HCT116 (cell line): ENCODE measurements at regions not wholly inside any gene's neighbourhood (a gene's known extent, or its start where the extent isn't known, plus 50 kb on each side); places are given as distances from the start of the nearest gene placed in this dataset.

Experiments used
- ATAC-seq: fragments of 200-7000 bp; cut with Tn5 transposase; 2 replicates; pipeline ENCODE4 v1.9.1; 2020; ENCODE audit warnings: mild to moderate bottlenecking, moderate library complexity
- BruUV-seq: library from RNA; stranded (reverse); fragments of 400-500 nt; replicated peaks from 2 replicates; lab custom pipeline; 2021; lab: Mats Ljungman, UMichigan
- CTCF ChIA-PET: fragments of 300-600 bp; sonication (Branson Sonifier 250); formaldehyde crosslinking; loops from one replicate; lab custom pipeline; 2021; ENCODE audit warnings: antibody characterized with exemption; lab: Charles Lee
- POLR2A ChIA-PET: fragments of 300-600, 350-600 bp; sonication (Branson Sonifier 250); formaldehyde crosslinking; loops from one replicate; lab custom pipeline; 2021; ENCODE audit warnings: antibody characterized with exemption; lab: Charles Lee
- RAD21 ChIA-PET, 2 experiments: fragments of 300-600 bp; sonication (Branson Sonifier 250); formaldehyde crosslinking; loops; one replicate each; lab custom pipeline; 2023; ENCODE audit warnings: low total read pairs in 2 of 2; ENCODE audit not compliant: uncharacterized antibody in 2 of 2, unreplicated experiment in 2 of 2, low non-redundant PET in 1 of 2; lab: Charles Lee
- DNase-seq: peaks from one replicate; pipeline ENCODE4 v3.0.0-alpha.2; 2010; ENCODE audit warnings: low read depth, low spot score
- H2AFZ ChIP-seq: fragments of 200-600 bp; shearing (Covaris generic), sonication (generic); 2 replicates; pipeline ENCODE4 v1.6.1; 2017; ENCODE audit warnings: low read depth, mixed run types, mixed read lengths, antibody characterized with exemption, low read length; ENCODE audit not compliant: poor library complexity, severe bottlenecking
- H3K27ac ChIP-seq: 2 replicates; pipeline ENCODE4 v1.5.1; 2012; ENCODE audit warnings: low read depth, low read length
- H3K27me3 ChIP-seq: fragments of 200-600 bp; sonication (generic); 2 replicates; pipeline ENCODE4 v1.6.1; 2016; ENCODE audit warnings: mixed run types, low read length, mixed read lengths; ENCODE audit not compliant: insufficient read depth
- H3K36me3 ChIP-seq, 2 experiments: fragments of 200-500 bp in 1 of 2; fragments of 200-600 bp in 1 of 2; sonication (Bioruptor generic) in 1 of 2; sonication (generic) in 1 of 2; 2 replicates each; pipeline versions ENCODE4 v1.5.1 to v1.6.1; 2014 to 2016; ENCODE audit warnings: low read length in 2 of 2, inconsistent platforms in 1 of 2, mixed read lengths in 1 of 2, mixed run types in 1 of 2; ENCODE audit not compliant: insufficient read depth in 2 of 2, control insufficient read depth in 1 of 2
- H3K4me1 ChIP-seq, 2 experiments: fragments of 200-600 bp in 1 of 2; sonication (generic) in 1 of 2; 2 replicates each; pipeline versions ENCODE4 v1.5.1 to v1.6.1; 2012 to 2017; ENCODE audit warnings: low read length in 2 of 2, inconsistent platforms in 1 of 2, mild to moderate bottlenecking in 1 of 2, mixed read lengths in 1 of 2, mixed run types in 1 of 2, moderate library complexity in 1 of 2; ENCODE audit not compliant: insufficient read depth in 2 of 2, control insufficient read depth in 1 of 2
- H3K4me2 ChIP-seq: fragments of 200-600 bp; sonication (generic); 2 replicates; pipeline ENCODE4 v1.6.1; 2017; ENCODE audit warnings: mixed run types, low read length, mixed read lengths
- H3K4me3 ChIP-seq, 2 experiments: fragments of 200-600 bp in 1 of 2; sonication (generic) in 1 of 2; replicated peaks in 1 of 2; 2 replicates each; pipeline ENCODE4 v1.5.1; 2011 to 2016; ENCODE audit warnings: low read length in 2 of 2, control low read depth in 1 of 2, low read depth in 1 of 2, mild to moderate bottlenecking in 1 of 2, mixed read lengths in 1 of 2, mixed run types in 1 of 2
- H3K79me2 ChIP-seq: fragments of 200-600 bp; sonication (generic); 2 replicates; pipeline ENCODE4 v1.6.1; 2017; ENCODE audit warnings: mild to moderate bottlenecking, mixed run types, low read length, moderate library complexity, mixed read lengths; ENCODE audit not compliant: insufficient read depth
- H3K9ac ChIP-seq: fragments of 200-600 bp; sonication (generic); 2 replicates; pipeline ENCODE4 v1.6.1; 2016; ENCODE audit warnings: low read length, mixed read lengths
- H3K9me2 ChIP-seq: fragments of 200-600 bp; sonication (generic), shearing (Covaris generic); 2 replicates; pipeline ENCODE4 v1.6.1; 2017; ENCODE audit warnings: mixed run types, mild to moderate bottlenecking, moderate library complexity; ENCODE audit not compliant: insufficient read depth
- H3K9me3 ChIP-seq, 2 experiments: fragments of 200-500 bp in 1 of 2; fragments of 200-600 bp in 1 of 2; sonication (Bioruptor generic) in 1 of 2; sonication (generic) in 1 of 2; 2 replicates each; pipeline ENCODE4 v1.6.1; 2014 to 2017; ENCODE audit warnings: low read length in 2 of 2, mixed read lengths in 2 of 2, inconsistent platforms in 1 of 2, low read depth in 1 of 2, mild to moderate bottlenecking in 1 of 2, mixed run types in 1 of 2, moderate library complexity in 1 of 2; ENCODE audit not compliant: control insufficient read depth in 1 of 2, insufficient read depth in 1 of 2
- H4K20me1 ChIP-seq: fragments of 200-600 bp; sonication (generic), shearing (Covaris generic); 2 replicates; pipeline ENCODE4 v1.6.1; 2017; ENCODE audit warnings: mixed run types, mild to moderate bottlenecking, moderate library complexity; ENCODE audit not compliant: insufficient read depth
- CBX3 ChIP-seq: IDR thresholded peaks from 2 replicates; pipeline ENCODE4 v1.6.1; 2012; ENCODE audit warnings: low read depth
- ELF1 ChIP-seq: IDR thresholded peaks from 2 replicates; pipeline ENCODE4 v1.6.1; 2012; ENCODE audit warnings: low read depth, borderline replicate concordance
- EZH2 ChIP-seq: fragments of 200-600 bp; sonication (generic); IDR thresholded peaks from 2 replicates; pipeline ENCODE4 v1.6.1; 2017; ENCODE audit warnings: antibody characterized with exemption, mixed run types
- EZH2phosphoT487 ChIP-seq: fragments of 200-600 bp; IDR thresholded peaks from 2 replicates; pipeline ENCODE4 v1.6.1; 2018; ENCODE audit warnings: antibody characterized with exemption, borderline replicate concordance
- POLR2A ChIP-seq: IDR thresholded peaks from 2 replicates; pipeline ENCODE4 v1.7.0; 2011; ENCODE audit warnings: borderline replicate concordance; ENCODE audit not compliant: insufficient read depth, insufficient read length; ENCODE audit errors: extremely low read depth
- RAD21 ChIP-seq: IDR thresholded peaks from 2 replicates; pipeline ENCODE4 v1.6.1; 2012; ENCODE audit warnings: low read depth, mild to moderate bottlenecking
- SRF ChIP-seq: IDR thresholded peaks from 2 replicates; pipeline ENCODE4 v1.6.1; 2012; ENCODE audit warnings: low read depth
- TCF7L2 ChIP-seq: IDR thresholded peaks from 2 replicates; pipeline ENCODE4 v1.7.0; 2011; ENCODE audit warnings: borderline replicate concordance, inconsistent platforms; ENCODE audit not compliant: insufficient read depth, insufficient read length; ENCODE audit errors: extremely low read depth
- YY1 ChIP-seq: IDR thresholded peaks from 2 replicates; pipeline ENCODE4 v1.6.1; 2011; ENCODE audit warnings: low read length, low read depth, moderate library complexity, mild to moderate bottlenecking; ENCODE audit not compliant: insufficient replicate concordance; ENCODE audit errors: extremely low read depth
- ZBTB33 ChIP-seq: IDR thresholded peaks from 2 replicates; pipeline ENCODE4 v1.6.1; 2011; ENCODE audit warnings: mild to moderate bottlenecking, low read length, moderate library complexity; ENCODE audit not compliant: insufficient replicate concordance; ENCODE audit errors: extremely low read depth
- ZNF274 ChIP-seq: fragments of 200-500 bp; sonication (Bioruptor generic); IDR thresholded peaks from 2 replicates; pipeline ENCODE4 v1.6.1; 2014; ENCODE audit warnings: mild to moderate bottlenecking, low read depth, low read length, inconsistent platforms
- intact Hi-C: fragments of 100-400 bp; cut with micrococcal nuclease; formaldehyde crosslinking; loops from 2 replicates; pipeline ENCODE4 v1.10.0; 2022
- TF ChIP-seq, protein P1 (sequence below): IDR thresholded peaks from 2 replicates; pipeline ENCODE4 v1.6.1; 2012; ENCODE audit warnings: low read depth

- Histone ChIP-seq H3K27me3 (peaks cover 69% of the 10 kb centered on the region), H3K27ac (no peak overlapping the region), H3K79me2 (no peaks in the 10 kb centered on the region), H3K4me3 (no peak overlapping the region), H3K36me3 (no peaks in the 10 kb centered on the region), H3K9me2 (no peaks in the 10 kb centered on the region), H4K20me1 (no peaks in the 10 kb centered on the region), H3K9me3 (no peaks in the 10 kb centered on the region), H3K4me1 (no peaks in the 10 kb centered on the region), H3K9ac (no peak overlapping the region), H3K4me2 (no peak overlapping the region), H2AFZ (no peak overlapping the region)
- ChIA-PET CTCF (no interaction called here), POLR2A (no interaction called here), RAD21 (no interaction called here)
- no peak for DNase-seq
- no peak for TF ChIP-seq ELF1
- ATAC-seq = no peak
- no TSS peak for BruUV-seq
- intact Hi-C loops = no loop called here
Observed at GRCh38 chr11:19372381-19372780, 131.6 kb upstream of the E2F8 start.

DNA sequence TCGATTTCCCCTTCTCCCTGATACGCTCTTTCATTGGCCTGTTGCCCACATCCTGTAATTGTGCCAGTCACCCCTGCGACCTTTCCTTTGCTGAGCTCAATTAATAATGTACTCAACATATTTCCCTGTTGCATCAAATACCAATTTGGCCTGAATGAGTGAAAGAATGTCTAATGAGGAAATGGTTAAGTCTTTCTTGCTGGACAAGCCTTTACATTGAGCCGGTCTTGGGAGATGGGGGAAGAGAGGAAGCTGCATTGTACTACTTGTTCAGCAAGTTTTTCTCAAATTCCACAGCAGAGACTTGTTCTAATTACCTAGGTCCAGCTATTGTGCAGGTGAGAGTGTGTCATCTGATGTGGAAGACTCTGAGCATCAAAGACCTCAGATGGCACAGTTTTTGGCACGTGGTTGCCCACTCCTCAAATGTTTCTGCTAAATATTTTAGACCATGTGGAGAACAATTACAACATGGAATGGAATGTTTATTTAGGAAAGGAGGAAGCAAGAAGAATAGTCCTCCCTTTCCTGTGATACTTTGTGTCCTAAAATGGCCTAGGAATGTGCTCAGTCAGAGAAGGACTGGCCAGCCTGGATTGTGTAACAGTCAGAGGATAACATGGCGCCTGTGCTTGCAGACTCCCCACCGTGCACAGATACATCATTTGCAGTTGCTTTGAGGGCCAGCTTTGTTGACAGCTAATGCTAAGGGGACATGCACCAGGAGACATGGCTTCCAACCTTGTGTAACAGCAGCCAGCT lies 129.5 kb upstream of the E2F8 start:
- ATAC-seq = no peak
- H3K36me3 ChIP-seq = no peaks in the 10 kb centered on the region
- H3K27me3 ChIP-seq = peaks cover 68% of the 10 kb centered on the region
- no peak overlapping the region for H3K4me3 ChIP-seq
- intact Hi-C loops = no loop called here
- TF ChIP-seq EZH2 (no peak), ZNF274 (no peak), SRF (no peak), TCF7L2 (no peak), POLR2A (no peak), YY1 (no peak), EZH2phosphoT487 (no peak), ZBTB33 (no peak), RAD21 (no peak), CBX3 (no peak)
- TF ChIP-seq, protein P1, sequence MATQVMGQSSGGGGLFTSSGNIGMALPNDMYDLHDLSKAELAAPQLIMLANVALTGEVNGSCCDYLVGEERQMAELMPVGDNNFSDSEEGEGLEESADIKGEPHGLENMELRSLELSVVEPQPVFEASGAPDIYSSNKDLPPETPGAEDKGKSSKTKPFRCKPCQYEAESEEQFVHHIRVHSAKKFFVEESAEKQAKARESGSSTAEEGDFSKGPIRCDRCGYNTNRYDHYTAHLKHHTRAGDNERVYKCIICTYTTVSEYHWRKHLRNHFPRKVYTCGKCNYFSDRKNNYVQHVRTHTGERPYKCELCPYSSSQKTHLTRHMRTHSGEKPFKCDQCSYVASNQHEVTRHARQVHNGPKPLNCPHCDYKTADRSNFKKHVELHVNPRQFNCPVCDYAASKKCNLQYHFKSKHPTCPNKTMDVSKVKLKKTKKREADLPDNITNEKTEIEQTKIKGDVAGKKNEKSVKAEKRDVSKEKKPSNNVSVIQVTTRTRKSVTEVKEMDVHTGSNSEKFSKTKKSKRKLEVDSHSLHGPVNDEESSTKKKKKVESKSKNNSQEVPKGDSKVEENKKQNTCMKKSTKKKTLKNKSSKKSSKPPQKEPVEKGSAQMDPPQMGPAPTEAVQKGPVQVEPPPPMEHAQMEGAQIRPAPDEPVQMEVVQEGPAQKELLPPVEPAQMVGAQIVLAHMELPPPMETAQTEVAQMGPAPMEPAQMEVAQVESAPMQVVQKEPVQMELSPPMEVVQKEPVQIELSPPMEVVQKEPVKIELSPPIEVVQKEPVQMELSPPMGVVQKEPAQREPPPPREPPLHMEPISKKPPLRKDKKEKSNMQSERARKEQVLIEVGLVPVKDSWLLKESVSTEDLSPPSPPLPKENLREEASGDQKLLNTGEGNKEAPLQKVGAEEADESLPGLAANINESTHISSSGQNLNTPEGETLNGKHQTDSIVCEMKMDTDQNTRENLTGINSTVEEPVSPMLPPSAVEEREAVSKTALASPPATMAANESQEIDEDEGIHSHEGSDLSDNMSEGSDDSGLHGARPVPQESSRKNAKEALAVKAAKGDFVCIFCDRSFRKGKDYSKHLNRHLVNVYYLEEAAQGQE = no peak
- H3K79me2 ChIP-seq = no peaks in the 10 kb centered on the region
- ChIA-PET RAD21 (no interaction called here), CTCF (no interaction called here), POLR2A (no interaction called here)
- H2AFZ ChIP-seq = no peak overlapping the region
- H3K9ac ChIP-seq = no peak overlapping the region
- BruUV-seq = no TSS peak
- no peaks in the 10 kb centered on the region for H3K9me3 ChIP-seq
- H3K27ac ChIP-seq = no peak overlapping the region
- no peaks in the 10 kb centered on the region for H3K9me2 ChIP-seq
- H4K20me1 ChIP-seq = no peaks in the 10 kb centered on the region
- DNase-seq = no peak
- H3K4me1 ChIP-seq = no peaks in the 10 kb centered on the region
- no peak overlapping the region for H3K4me2 ChIP-seq
